Fibroblast of the aortic adventitia (primary cell): ENCODE measurements at regions not wholly inside any gene's neighbourhood (a gene's known extent, or its start where the extent isn't known, plus 50 kb on each side); places are given as distances from the start of the nearest gene placed in this dataset.

Experiments
- DNase-seq: peaks from one replicate; pipeline ENCODE4 v3.0.0-alpha.2; 2010; ENCODE audit warnings: low read depth
- H3K4me3 ChIP-seq: 2 replicates; pipeline ENCODE4 v1.5.1; 2011; ENCODE audit warnings: low read depth, mild to moderate bottlenecking, control low read depth, low read length, moderate library complexity
- CTCF ChIP-seq: IDR thresholded peaks from 2 replicates; pipeline ENCODE4 v1.5.1; 2011; ENCODE audit warnings: mild to moderate bottlenecking, low read length, control low read depth, inconsistent platforms; ENCODE audit not compliant: insufficient read depth

GRCh38 chr2:57546478-57546877 is 500.1 kb upstream of the VRK2 start:
- DNase-seq: no peak
- no peak overlapping the region for H3K4me3 ChIP-seq
- TF ChIP-seq CTCF: no peak

- no peak overlapping the region for H3K4me3 ChIP-seq
- no peak for DNase-seq
- TF ChIP-seq CTCF: no peak
Measured at GRCh38 chr2:57549642-57550102, 496.9 kb upstream of the VRK2 start.

- no peak overlapping the region for H3K4me3 ChIP-seq
- no peak for TF ChIP-seq CTCF
Measured at GRCh38 chr2:57550912-57551311, 495.7 kb upstream of the VRK2 start.

GRCh38 chr2:57552885-57553284 is 493.7 kb upstream of the VRK2 start:
- no peak for DNase-seq
- no peak for TF ChIP-seq CTCF
- H3K4me3 ChIP-seq: no peak overlapping the region

More at GRCh38 chr2:57550912-57551311, 495.7 kb upstream of the VRK2 start:
- no peak for DNase-seq

- H3K4me3 ChIP-seq: no peak overlapping the region
- TF ChIP-seq CTCF: no peak
- DNase-seq: no peak
Measured at GRCh38 chr2:57554348-57554747, 492.3 kb upstream of the VRK2 start.

GRCh38 chr2:57558312-57558711 is 488.3 kb upstream of the VRK2 start:
- no peak for TF ChIP-seq CTCF

GRCh38 chr2:57562495-57562894 is 484.1 kb upstream of the VRK2 start:
- no peak for TF ChIP-seq CTCF
- no peak overlapping the region for H3K4me3 ChIP-seq

More at GRCh38 chr2:57558312-57558711, 488.3 kb upstream of the VRK2 start:
- DNase-seq: no peak
- no peak overlapping the region for H3K4me3 ChIP-seq

More at GRCh38 chr2:57562495-57562894, 484.1 kb upstream of the VRK2 start:
- DNase-seq: no peak
